A673 (cell line): ENCODE measurements at regions not wholly inside any gene's neighbourhood (a gene's known extent, or its start where the extent isn't known, plus 50 kb on each side); places are given as distances from the start of the nearest gene placed in this dataset.

Source experiments
- BruUV-seq: library from RNA; stranded (reverse); fragments of 400-500 nt; replicated peaks from 2 replicates; lab custom pipeline; 2021; lab: Mats Ljungman, UMichigan
- CTCF ChIA-PET: fragments of 300-600 bp; sonication (Branson Sonifier 250); formaldehyde crosslinking; loops from one replicate; lab custom pipeline; 2022; ENCODE audit warnings: antibody characterized with exemption; lab: Charles Lee
- POLR2A ChIA-PET: fragments of 300-600 bp; sonication (Branson Sonifier 250); formaldehyde crosslinking; loops from one replicate; lab custom pipeline; 2022; ENCODE audit warnings: antibody characterized with exemption; ENCODE audit not compliant: low non-redundant PET; lab: Charles Lee
- DNase-seq: peaks from one replicate; pipeline ENCODE4 v3.0.0-alpha.2; 2015; ENCODE audit warnings: low spot score
- H3K27ac ChIP-seq: fragments of 200-600 bp; sonication (generic); 2 replicates; pipeline ENCODE4 v1.5.1; 2016; ENCODE audit warnings: mixed run types, low read depth, mild to moderate bottlenecking, mixed read lengths, antibody characterized with exemption, low read length; ENCODE audit not compliant: poor library complexity, severe bottlenecking
- H3K27me3 ChIP-seq: fragments of 200-600 bp; sonication (generic); replicated peaks from 2 replicates; pipeline ENCODE4 v1.6.1; 2017; ENCODE audit warnings: mixed run types, low read depth, mild to moderate bottlenecking, mixed read lengths, antibody characterized with exemption, low read length; ENCODE audit not compliant: insufficient read depth, poor library complexity
- H3K36me3 ChIP-seq: fragments of 200-600 bp; sonication (generic); 2 replicates; pipeline ENCODE4 v1.6.1; 2016; ENCODE audit warnings: mixed run types, mild to moderate bottlenecking, mixed read lengths, antibody characterized with exemption, low read length; ENCODE audit not compliant: insufficient read depth, poor library complexity, severe bottlenecking
- H3K4me1 ChIP-seq: fragments of 200-600 bp; sonication (generic); 2 replicates; pipeline ENCODE4 v1.6.1; 2017; ENCODE audit warnings: mixed run types, mild to moderate bottlenecking, mixed read lengths, antibody characterized with exemption, low read length; ENCODE audit not compliant: insufficient read depth, poor library complexity, severe bottlenecking
- H3K4me3 ChIP-seq: fragments of 200-600 bp; sonication (generic); 2 replicates; pipeline ENCODE4 v1.5.1; 2016; ENCODE audit warnings: low read depth, mixed run types, mild to moderate bottlenecking, mixed read lengths, low read length; ENCODE audit not compliant: poor library complexity, severe bottlenecking
- H3K9me3 ChIP-seq: fragments of 200-600 bp; sonication (generic); 2 replicates; pipeline ENCODE4 v1.6.1; 2016; ENCODE audit warnings: mixed run types, low read depth, mild to moderate bottlenecking, mixed read lengths, antibody characterized with exemption, low read length; ENCODE audit not compliant: poor library complexity, severe bottlenecking
- CTCF ChIP-seq: fragments of 300-800, 200-600 bp; sonication (generic); conservative IDR thresholded peaks from 2 replicates; pipeline ENCODE4 v1.5.1; 2017; ENCODE audit warnings: low read depth, mild to moderate bottlenecking, antibody characterized with exemption, low read length, moderate library complexity, mixed read lengths
- EZH2 ChIP-seq: fragments of 200-600 bp; sonication (generic); IDR thresholded peaks from 2 replicates; pipeline ENCODE4 v1.6.1; 2017; ENCODE audit warnings: borderline replicate concordance, low read depth, mild to moderate bottlenecking, mixed read lengths, antibody characterized with exemption, low read length; ENCODE audit not compliant: poor library complexity, severe bottlenecking
- intact Hi-C: fragments of 100-400 bp; cut with micrococcal nuclease; formaldehyde crosslinking; loops from one replicate; pipeline ENCODE4 v1.10.0; 2022; ENCODE audit not compliant: unreplicated experiment

DNA sequence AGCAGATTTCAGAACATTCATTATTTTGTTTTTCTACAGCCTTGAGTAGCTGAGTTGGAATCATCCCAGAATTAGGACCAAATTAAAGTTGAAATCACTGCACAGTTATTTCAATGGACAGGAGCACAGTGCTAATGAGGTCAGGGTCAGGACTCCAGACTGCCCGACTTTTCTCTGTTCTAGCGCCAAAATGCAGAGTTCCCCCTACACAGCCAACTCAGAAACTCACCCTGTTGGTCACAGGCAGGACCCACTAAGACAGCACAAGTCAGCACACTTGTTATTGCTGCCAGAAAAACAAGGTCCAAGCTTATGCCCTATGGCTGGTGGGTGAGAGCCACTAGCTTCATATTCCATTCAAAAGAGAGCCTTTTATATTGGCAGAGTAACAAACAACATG lies 198.1 kb upstream of the KRR1 start:
- no TSS peak for BruUV-seq
- Histone ChIP-seq H3K36me3 (no peaks in the 10 kb centered on the region), H3K27me3 (no peaks in the 10 kb centered on the region), H3K27ac (no peak overlapping the region), H3K4me1 (peaks cover 75% of the 10 kb centered on the region), H3K9me3 (no peaks in the 10 kb centered on the region), H3K4me3 (no peak overlapping the region)
- ChIA-PET CTCF (interaction anchor here (0.7 kb wide), 1 partner anchor 303 kb away, joined by 4 read pairs; no protein-coding TSS in a partner anchor), POLR2A (no interaction called here)
- no peak for DNase-seq
- intact Hi-C loops: loop anchor here (5.0 kb wide), 1 partner anchor 323 kb away; the partner anchor contains the start of gene PHLDA1
- TF ChIP-seq CTCF: no peak
- TF ChIP-seq EZH2: no peak

DNA sequence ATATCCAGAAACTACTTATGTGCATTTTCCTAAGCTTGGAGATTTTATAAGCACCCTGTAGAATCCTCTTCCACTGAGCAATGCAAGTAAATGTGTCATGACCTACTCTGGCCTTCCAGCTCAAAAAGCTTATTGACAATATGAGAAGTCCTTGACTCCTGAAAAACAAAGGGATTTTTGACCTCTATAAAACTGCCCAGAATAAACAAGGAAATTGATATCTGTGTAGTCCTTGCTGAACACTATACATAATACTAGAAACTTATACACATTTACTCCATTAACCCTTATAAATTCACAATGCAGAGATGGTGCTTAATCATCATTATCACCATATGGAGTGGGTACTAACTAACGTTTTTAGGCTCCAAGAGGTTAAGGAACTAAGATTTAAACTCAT lies 197.4 kb upstream of the KRR1 start:
- no peak overlapping the region for H3K27ac ChIP-seq
- no peak overlapping the region for H3K4me3 ChIP-seq
- intact Hi-C loops: loop anchor here (5.0 kb wide), 1 partner anchor 323 kb away; the partner anchor contains the start of gene PHLDA1
- POLR2A ChIA-PET: no interaction called here
- H3K36me3 ChIP-seq: no peaks in the 10 kb centered on the region
- peaks cover 71% of the 10 kb centered on the region for H3K4me1 ChIP-seq
- H3K9me3 ChIP-seq: no peaks in the 10 kb centered on the region
- DNase-seq: no peak
- CTCF ChIA-PET: no interaction called here
- no peaks in the 10 kb centered on the region for H3K27me3 ChIP-seq
- BruUV-seq: no TSS peak
- TF ChIP-seq CTCF: no peak
- no peak for TF ChIP-seq EZH2

- TF ChIP-seq CTCF (no peak), EZH2 (no peak)
- no TSS peak for BruUV-seq
- Histone ChIP-seq H3K9me3 (no peaks in the 10 kb centered on the region), H3K4me3 (no peak overlapping the region), H3K4me1 (peaks cover 67% of the 10 kb centered on the region), H3K27me3 (no peaks in the 10 kb centered on the region), H3K27ac (peak overlapping the region; percentile 1), H3K36me3 (no peaks in the 10 kb centered on the region)
- intact Hi-C loops: loop anchor here (5.0 kb wide), 1 partner anchor 324 kb away; the partner anchor contains the start of gene PHLDA1
- DNase-seq: peak; percentile 59
- ChIA-PET POLR2A (no interaction called here), CTCF (no interaction called here)
These were observed 196.6 kb upstream of the KRR1 start for GRCh38 chr12:75707983-75708382.
